ENCODE measurements at regions not wholly inside any gene's neighbourhood (a gene's known extent, or its start where the extent isn't known, plus 50 kb on each side); places are given as distances from the start of the nearest gene placed in this dataset.

- no peak overlapping the region for H3K4me3 ChIP-seq (ENCODE audit: low read depth, low read length)
- no peak for DNase-seq (ENCODE audit: low read depth)
- TF ChIP-seq CTCF (IDR thresholded peaks at IDR 0.05; ENCODE audit: control insufficient read depth, extremely low read depth, insufficient read depth) = no peak
Observed at GRCh38 chr5:98651715-98652114, 121.7 kb upstream of the RGMB start.

GRCh38 chr5:98656125-98656795, 117.2 kb upstream of the RGMB start:
- no peak overlapping the region for H3K4me3 ChIP-seq (ENCODE audit: low read depth, low read length)
- TF ChIP-seq CTCF (IDR thresholded peaks at IDR 0.05; ENCODE audit: control insufficient read depth, extremely low read depth, insufficient read depth) = no peak
- no peak for DNase-seq (ENCODE audit: low read depth)

GRCh38 chr5:98656796-98657195, 116.7 kb upstream of the RGMB start:
- no peak for TF ChIP-seq CTCF (IDR thresholded peaks at IDR 0.05; ENCODE audit: control insufficient read depth, extremely low read depth, insufficient read depth)
- no peak for DNase-seq (ENCODE audit: low read depth)
- no peak overlapping the region for H3K4me3 ChIP-seq (ENCODE audit: low read depth, low read length)

- no peak for TF ChIP-seq CTCF (IDR thresholded peaks at IDR 0.05; ENCODE audit: control insufficient read depth, extremely low read depth, insufficient read depth)
- H3K4me3 ChIP-seq (ENCODE audit: low read depth, low read length) = no peak overlapping the region
Observed at GRCh38 chr5:98657559-98657958, 115.9 kb upstream of the RGMB start.

GRCh38 chr5:98663521-98663920, 109.9 kb upstream of the RGMB start:
- no peak for DNase-seq (ENCODE audit: low read depth)
- no peak for TF ChIP-seq CTCF (IDR thresholded peaks at IDR 0.05; ENCODE audit: control insufficient read depth, extremely low read depth, insufficient read depth)
- no peak overlapping the region for H3K4me3 ChIP-seq (ENCODE audit: low read depth, low read length)

More at GRCh38 chr5:98657559-98657958, 115.9 kb upstream of the RGMB start:
- DNase-seq (ENCODE audit: low read depth) = no peak

GRCh38 chr5:98664736-98665135, 108.7 kb upstream of the RGMB start:
- no peak for DNase-seq (ENCODE audit: low read depth)
- no peak for TF ChIP-seq CTCF (IDR thresholded peaks at IDR 0.05; ENCODE audit: control insufficient read depth, extremely low read depth, insufficient read depth)
- H3K4me3 ChIP-seq (ENCODE audit: low read depth, low read length) = no peak overlapping the region

GRCh38 chr5:98679963-98680362, 93.5 kb upstream of the RGMB start:
- DNase-seq (ENCODE audit: low read depth) = no peak
- H3K4me3 ChIP-seq (ENCODE audit: low read depth, low read length) = no peak overlapping the region
- TF ChIP-seq CTCF (IDR thresholded peaks at IDR 0.05; ENCODE audit: control insufficient read depth, extremely low read depth, insufficient read depth) = no peak

Data from LNCaP clone FGC (cell line).